ENCODE measurements at regions not wholly inside any gene's neighbourhood (a gene's known extent, or its start where the extent isn't known, plus 50 kb on each side); places are given as distances from the start of the nearest gene placed in this dataset.

- TF ChIP-seq CTCF (IDR thresholded peaks at IDR 0.05) (no peak), POLR2AphosphoS5 (IDR thresholded peaks at IDR 0.05) (no peak), EP300 (IDR thresholded peaks at IDR 0.05) (no peak)
Measured at GRCh38 chr4:87734936-87735335, 64.4 kb upstream of the IBSP start.

All from gastroesophageal sphincter (tissue), 3 donors.